ENCODE measurements at regions not wholly inside any gene's neighbourhood (a gene's known extent, or its start where the extent isn't known, plus 50 kb on each side); places are given as distances from the start of the nearest gene placed in this dataset.

- TF ChIP-seq EZH2 (IDR thresholded peaks at IDR 0.05; ENCODE audit: borderline replicate concordance, low read depth, low read length, poor library complexity, severe bottlenecking) (no peak), CTCF (conservative IDR thresholded peaks at IDR 0.05; ENCODE audit: low read depth, low read length) (no peak)
These were observed 166.7 kb downstream of the LTN1 start for GRCh38 chr21:28826021-28826420.

Measured in A673 (cell line).